ENCODE measurements at regions not wholly inside any gene's neighbourhood (a gene's known extent, or its start where the extent isn't known, plus 50 kb on each side); places are given as distances from the start of the nearest gene placed in this dataset.

- Histone ChIP-seq H3K27ac (no peak overlapping the region), H3K9me3 (no peaks in the 10 kb centered on the region), H3K4me1 (no peaks in the 10 kb centered on the region), H3K36me3 (no peaks in the 10 kb centered on the region), H3K27me3 (no peaks in the 10 kb centered on the region), H3K4me3 (no peak overlapping the region)
- ATAC-seq = no peak
- no peak for DNase-seq
- 78 to 86% methylated on average over 4 of the region's 4 CpGs for WGBS, 2 donors
- TF ChIP-seq CTCF (IDR thresholded peaks at IDR 0.05) = no peak
- intact Hi-C loops (cut with DNase I) = no loop called here
- FAIRE-seq = no peak
Measured at GRCh38 chr12:91441246-91441645, 258.6 kb upstream of the DCN start.

GRCh38 chr12:91434081-91434480, 251.5 kb upstream of the DCN start:
- 80 to 93% methylated on average over 1 of the region's 1 CpG for WGBS, 2 donors
- intact Hi-C loops (cut with DNase I) = no loop called here
- H3K9me3 ChIP-seq = no peaks in the 10 kb centered on the region
- TF ChIP-seq CTCF (IDR thresholded peaks at IDR 0.05) = no peak
- H3K4me1 ChIP-seq = no peaks in the 10 kb centered on the region
- DNase-seq (no peak), FAIRE-seq (no peak), ATAC-seq (no peak)
- no peak overlapping the region for H3K4me3 ChIP-seq
- no peaks in the 10 kb centered on the region for H3K27me3 ChIP-seq
- H3K27ac ChIP-seq = no peak overlapping the region
- H3K36me3 ChIP-seq = no peaks in the 10 kb centered on the region

- no peak for TF ChIP-seq CTCF (IDR thresholded peaks at IDR 0.05)
- Histone ChIP-seq H3K9me3 (no peaks in the 10 kb centered on the region), H3K27me3 (no peaks in the 10 kb centered on the region), H3K27ac (no peak overlapping the region), H3K36me3 (no peaks in the 10 kb centered on the region), H3K4me1 (no peaks in the 10 kb centered on the region), H3K4me3 (no peak overlapping the region)
- ATAC-seq = no peak
- DNase-seq = no peak
- WGBS, 2 donors = 35 to 38% methylated on average over 1 of the region's 1 CpG
- intact Hi-C loops (cut with DNase I) = no loop called here
- no peak for FAIRE-seq
Measured at GRCh38 chr12:91432755-91433154, 250.1 kb upstream of the DCN start.

- intact Hi-C loops (cut with DNase I) = no loop called here
- WGBS, 2 donors = 41 to 46% methylated on average over 2 of the region's 2 CpGs
- no peaks in the 10 kb centered on the region for H3K27me3 ChIP-seq
- no peaks in the 10 kb centered on the region for H3K36me3 ChIP-seq
- H3K4me3 ChIP-seq = no peak overlapping the region
- H3K9me3 ChIP-seq = no peaks in the 10 kb centered on the region
- FAIRE-seq (no peak), ATAC-seq (no peak), DNase-seq (no peak)
- TF ChIP-seq CTCF (IDR thresholded peaks at IDR 0.05) = no peak
- H3K4me1 ChIP-seq = no peaks in the 10 kb centered on the region
- H3K27ac ChIP-seq = no peak overlapping the region
Measured at GRCh38 chr12:91432089-91432488, 249.5 kb upstream of the DCN start.

GRCh38 chr12:91424506-91424905, 241.9 kb upstream of the DCN start:
- ATAC-seq (no peak), FAIRE-seq (no peak), DNase-seq (no peak)
- 72 to 79% methylated on average over 2 of the region's 2 CpGs for WGBS, 2 donors
- H3K27me3 ChIP-seq = no peaks in the 10 kb centered on the region
- no peak for TF ChIP-seq CTCF (IDR thresholded peaks at IDR 0.05)
- no peak overlapping the region for H3K27ac ChIP-seq
- intact Hi-C loops (cut with DNase I) = no loop called here
- H3K36me3 ChIP-seq = no peaks in the 10 kb centered on the region
- no peaks in the 10 kb centered on the region for H3K4me1 ChIP-seq
- no peak overlapping the region for H3K4me3 ChIP-seq
- H3K9me3 ChIP-seq = no peaks in the 10 kb centered on the region

Measured in pancreas (tissue), 10 donors.